Right lobe of liver (tissue), 4 donors: ENCODE measurements at regions not wholly inside any gene's neighbourhood (a gene's known extent, or its start where the extent isn't known, plus 50 kb on each side); places are given as distances from the start of the nearest gene placed in this dataset.

Experiments
- POLR2A ChIP-seq: fragments of 450-650 bp; IDR thresholded peaks from one replicate; pipeline ENCODE4 v1.6.1; 2017; ENCODE audit warnings: antibody characterized with exemption, mild to moderate bottlenecking
- TF ChIP-seq, protein P1 (sequence below), 4 donors: fragments of 200-600 bp in 3 of 4; fragments of 450-650 bp in 1 of 4; IDR thresholded peaks; one replicate each; pipeline versions ENCODE4 v1.5.1 to v1.8.0; 2016 to 2022; ENCODE audit warnings: antibody characterized with exemption in 4 of 4, mild to moderate bottlenecking in 2 of 4
- donor health status: DM: no; HTN: no; CAD: no.
- donor health status: DM: no; HTN: no; CAD: no.
- donor health status: DM: no; HTN: yes; CAD: no.

DNA sequence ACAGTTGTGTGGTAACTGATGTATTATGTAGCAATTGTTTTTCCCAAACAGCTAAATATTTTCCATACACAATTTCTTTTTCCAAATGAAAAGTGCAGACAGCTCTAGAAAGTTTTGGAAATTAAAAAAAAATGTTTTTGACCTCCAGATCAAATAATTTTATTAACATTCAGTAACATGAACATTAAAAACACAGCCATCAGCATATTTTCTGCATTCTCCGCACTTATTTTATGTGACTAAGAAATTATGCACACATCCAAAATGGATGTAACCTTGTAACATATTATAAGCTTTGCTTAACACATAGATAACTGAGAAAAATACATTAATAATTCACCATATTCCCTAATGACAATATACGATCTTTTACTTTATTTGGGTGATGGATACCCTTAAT is 224.6 kb downstream of the VGLL3 start:
- TF ChIP-seq POLR2A: no peak
- TF ChIP-seq, protein P1, sequence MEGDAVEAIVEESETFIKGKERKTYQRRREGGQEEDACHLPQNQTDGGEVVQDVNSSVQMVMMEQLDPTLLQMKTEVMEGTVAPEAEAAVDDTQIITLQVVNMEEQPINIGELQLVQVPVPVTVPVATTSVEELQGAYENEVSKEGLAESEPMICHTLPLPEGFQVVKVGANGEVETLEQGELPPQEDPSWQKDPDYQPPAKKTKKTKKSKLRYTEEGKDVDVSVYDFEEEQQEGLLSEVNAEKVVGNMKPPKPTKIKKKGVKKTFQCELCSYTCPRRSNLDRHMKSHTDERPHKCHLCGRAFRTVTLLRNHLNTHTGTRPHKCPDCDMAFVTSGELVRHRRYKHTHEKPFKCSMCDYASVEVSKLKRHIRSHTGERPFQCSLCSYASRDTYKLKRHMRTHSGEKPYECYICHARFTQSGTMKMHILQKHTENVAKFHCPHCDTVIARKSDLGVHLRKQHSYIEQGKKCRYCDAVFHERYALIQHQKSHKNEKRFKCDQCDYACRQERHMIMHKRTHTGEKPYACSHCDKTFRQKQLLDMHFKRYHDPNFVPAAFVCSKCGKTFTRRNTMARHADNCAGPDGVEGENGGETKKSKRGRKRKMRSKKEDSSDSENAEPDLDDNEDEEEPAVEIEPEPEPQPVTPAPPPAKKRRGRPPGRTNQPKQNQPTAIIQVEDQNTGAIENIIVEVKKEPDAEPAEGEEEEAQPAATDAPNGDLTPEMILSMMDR (IDR thresholded peaks at IDR 0.05): no peak
